ENCODE measurements at regions not wholly inside any gene's neighbourhood (a gene's known extent, or its start where the extent isn't known, plus 50 kb on each side); places are given as distances from the start of the nearest gene placed in this dataset.

GRCh38 chr7:117974891-117975290 lies 101.7 kb upstream of the CTTNBP2 start:
- DNase-seq = no peak

- DNase-seq = no peak
Observed at GRCh38 chr7:117975476-117975875, 102.2 kb upstream of the CTTNBP2 start.

- no peak for DNase-seq
Observed at GRCh38 chr7:117979954-117980497, 106.8 kb upstream of the CTTNBP2 start.

GRCh38 chr7:117982071-117983055 lies 109.1 kb upstream of the CTTNBP2 start:
- DNase-seq = no peak

- no peak for DNase-seq
Observed at GRCh38 chr7:117986645-117987269, 113.5 kb upstream of the CTTNBP2 start.

GRCh38 chr7:117990834-117991233 lies 117.6 kb upstream of the CTTNBP2 start:
- no peak for DNase-seq

- no peak for DNase-seq
Observed at GRCh38 chr7:117992635-117993376, 119.6 kb upstream of the CTTNBP2 start.

- DNase-seq = no peak
Observed at GRCh38 chr7:117993377-117994003, 120.2 kb upstream of the CTTNBP2 start.

GRCh38 chr7:117995850-117996650 lies 122.8 kb upstream of the CTTNBP2 start:
- no peak for DNase-seq

GRCh38 chr7:117997862-117998825 lies 124.9 kb upstream of the CTTNBP2 start:
- DNase-seq = no peak

GRCh38 chr7:118000480-118001202 lies 127.4 kb upstream of the CTTNBP2 start:
- DNase-seq = no peak

- DNase-seq = no peak
Observed at GRCh38 chr7:118003476-118003875, 130.2 kb upstream of the CTTNBP2 start.

GRCh38 chr7:118005026-118005425 lies 131.8 kb upstream of the CTTNBP2 start:
- no peak for DNase-seq

GRCh38 chr7:118006979-118007378 lies 133.7 kb upstream of the CTTNBP2 start:
- no peak for DNase-seq

GRCh38 chr7:118009419-118009818 lies 136.2 kb upstream of the CTTNBP2 start:
- DNase-seq = no peak

- DNase-seq = no peak
Observed at GRCh38 chr7:118011652-118012051, 138.4 kb upstream of the CTTNBP2 start.

GRCh38 chr7:118013252-118014010 lies 140.2 kb upstream of the CTTNBP2 start:
- DNase-seq = no peak

- no peak for DNase-seq
Observed at GRCh38 chr7:118022546-118022945, 149.3 kb upstream of the CTTNBP2 start.

- DNase-seq = no peak
Observed at GRCh38 chr7:118026791-118027190, 153.6 kb upstream of the CTTNBP2 start.
